Muscle layer of colon (tissue), 2 donors: ENCODE measurements at regions not wholly inside any gene's neighbourhood (a gene's known extent, or its start where the extent isn't known, plus 50 kb on each side); places are given as distances from the start of the nearest gene placed in this dataset.

Experiments
- H3K27ac ChIP-seq: one replicate; pipeline ENCODE4 v1.7.0; 2013; ENCODE audit warnings: low read depth, mild to moderate bottlenecking, low read length, moderate library complexity
- H3K27me3 ChIP-seq, 2 donors: one replicate each; pipeline ENCODE4 v1.7.0; 2013; ENCODE audit warnings: low read length in 2 of 2, mild to moderate bottlenecking in 2 of 2; ENCODE audit not compliant: insufficient read depth in 2 of 2, control insufficient read depth in 1 of 2
- H3K36me3 ChIP-seq: one replicate; pipeline ENCODE4 v1.7.0; 2013; ENCODE audit warnings: mild to moderate bottlenecking, low read length; ENCODE audit not compliant: insufficient read depth
- H3K4me1 ChIP-seq: one replicate; pipeline ENCODE4 v1.7.0; 2013; ENCODE audit warnings: mild to moderate bottlenecking, low read length; ENCODE audit not compliant: insufficient read depth
- H3K4me3 ChIP-seq, 2 donors: one replicate each; pipeline ENCODE4 v1.7.0; 2013; ENCODE audit warnings: low read length in 2 of 2, low read depth in 1 of 2, mild to moderate bottlenecking in 1 of 2, moderate library complexity in 1 of 2
- H3K9ac ChIP-seq: one replicate; pipeline ENCODE4 v1.7.0; 2013; ENCODE audit warnings: low read length
- H3K9me3 ChIP-seq: one replicate; pipeline ENCODE4 v1.7.0; 2013; ENCODE audit warnings: mild to moderate bottlenecking, low read length
- donor health status: abdominal sarcoma.
- donor health status: Adenocarcinoma of cecum.

DNA sequence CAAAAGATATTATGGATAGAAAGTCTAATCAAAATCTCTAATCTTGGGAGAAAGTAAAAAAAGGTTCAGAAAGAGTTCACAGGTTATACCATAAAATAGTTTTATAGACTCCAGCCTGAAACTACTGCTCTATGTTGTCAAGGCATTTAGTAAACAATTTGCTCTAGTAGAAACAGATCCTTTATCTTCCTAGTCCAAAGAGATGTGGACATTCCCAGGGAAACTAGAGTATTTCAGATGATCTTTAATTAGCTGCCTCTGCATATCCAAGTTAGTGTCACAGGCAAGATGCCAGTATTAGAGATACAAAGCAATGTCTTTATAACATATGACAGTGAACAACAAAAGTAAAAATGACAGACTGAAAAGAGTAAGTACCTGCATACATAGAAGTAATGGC, 708.6 kb downstream of the CCDC85A start:
- no peaks in the 10 kb centered on the region for H3K4me1 ChIP-seq

DNA sequence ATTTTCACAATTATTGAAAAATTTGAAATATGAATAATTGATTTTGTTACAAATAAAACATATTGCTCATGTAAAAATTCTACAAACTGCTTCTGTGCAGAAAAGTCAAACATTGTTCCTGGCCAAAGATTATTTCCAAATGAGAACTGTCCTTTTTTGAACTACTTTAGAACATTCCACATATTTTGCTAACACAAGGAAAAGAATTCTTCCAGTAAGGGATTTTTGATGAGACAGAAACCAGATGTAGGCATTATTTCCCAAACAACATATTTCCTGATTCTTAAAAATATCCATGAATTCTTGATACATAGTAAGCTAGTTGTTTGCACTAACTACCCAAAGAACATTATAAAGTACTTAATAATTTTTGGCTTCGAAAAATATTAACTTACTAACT, 715.2 kb downstream of the CCDC85A start:
- no peak overlapping the region for H3K9ac ChIP-seq
- H3K27ac ChIP-seq = no peak overlapping the region
- no peaks in the 10 kb centered on the region for H3K36me3 ChIP-seq
- no peaks in the 10 kb centered on the region for H3K9me3 ChIP-seq
- no peaks in the 10 kb centered on the region for H3K27me3 ChIP-seq
- H3K4me3 ChIP-seq = no peak overlapping the region
- H3K4me1 ChIP-seq = no peaks in the 10 kb centered on the region

More for the DNA sequence above, 708.6 kb downstream of the CCDC85A start:
- H3K36me3 ChIP-seq = no peaks in the 10 kb centered on the region
- H3K27me3 ChIP-seq = no peaks in the 10 kb centered on the region
- no peak overlapping the region for H3K9ac ChIP-seq
- no peak overlapping the region for H3K27ac ChIP-seq
- no peak overlapping the region for H3K4me3 ChIP-seq
- H3K9me3 ChIP-seq = no peaks in the 10 kb centered on the region

DNA sequence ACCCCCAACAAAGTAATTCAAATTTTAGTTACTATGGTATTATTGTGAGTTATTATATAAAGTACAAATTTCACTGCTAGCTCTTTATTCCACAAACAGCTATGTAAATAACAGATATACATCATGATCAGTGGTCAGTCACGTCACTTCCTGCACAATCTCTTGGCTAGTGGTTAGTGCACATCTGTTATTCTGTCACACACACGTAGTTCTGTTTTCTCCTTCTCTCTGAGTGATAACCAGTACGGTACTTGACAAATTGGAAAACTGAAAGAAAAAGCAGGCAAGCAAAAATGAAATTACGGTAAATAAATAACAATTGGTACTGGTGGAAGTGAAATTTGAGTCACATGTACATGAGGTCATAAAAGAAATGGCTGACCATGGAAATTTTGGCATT, 728.7 kb downstream of the CCDC85A start:
- H3K27me3 ChIP-seq = no peaks in the 10 kb centered on the region
- H3K4me1 ChIP-seq = no peaks in the 10 kb centered on the region
- H3K9ac ChIP-seq = no peak overlapping the region
- H3K9me3 ChIP-seq = no peaks in the 10 kb centered on the region
- H3K4me3 ChIP-seq = no peak overlapping the region
- no peak overlapping the region for H3K27ac ChIP-seq
- H3K36me3 ChIP-seq = no peaks in the 10 kb centered on the region

DNA sequence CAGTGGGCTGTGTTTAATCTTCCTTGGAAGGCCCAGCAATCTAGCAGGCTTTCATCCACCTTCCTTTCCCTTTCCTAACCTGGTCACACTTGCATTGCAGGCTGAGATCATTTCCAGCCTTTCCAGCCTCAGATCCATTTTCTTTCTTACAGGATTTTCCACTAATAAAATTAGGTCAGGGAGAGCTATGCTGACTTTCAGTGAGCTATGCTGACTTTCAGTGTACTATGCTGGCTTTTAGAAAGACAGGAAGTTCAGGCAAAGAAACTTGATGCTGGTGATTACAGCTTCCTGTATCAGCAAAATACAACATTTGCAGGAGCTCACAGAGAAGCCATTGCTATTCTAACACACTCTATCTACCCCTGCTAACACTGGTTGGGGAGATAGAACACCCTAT, 735.0 kb downstream of the CCDC85A start:
- no peak overlapping the region for H3K27ac ChIP-seq
- no peaks in the 10 kb centered on the region for H3K36me3 ChIP-seq
- no peak overlapping the region for H3K9ac ChIP-seq
- H3K4me1 ChIP-seq = no peaks in the 10 kb centered on the region
- H3K4me3 ChIP-seq = no peak overlapping the region
- no peaks in the 10 kb centered on the region for H3K9me3 ChIP-seq
- no peaks in the 10 kb centered on the region for H3K27me3 ChIP-seq

DNA sequence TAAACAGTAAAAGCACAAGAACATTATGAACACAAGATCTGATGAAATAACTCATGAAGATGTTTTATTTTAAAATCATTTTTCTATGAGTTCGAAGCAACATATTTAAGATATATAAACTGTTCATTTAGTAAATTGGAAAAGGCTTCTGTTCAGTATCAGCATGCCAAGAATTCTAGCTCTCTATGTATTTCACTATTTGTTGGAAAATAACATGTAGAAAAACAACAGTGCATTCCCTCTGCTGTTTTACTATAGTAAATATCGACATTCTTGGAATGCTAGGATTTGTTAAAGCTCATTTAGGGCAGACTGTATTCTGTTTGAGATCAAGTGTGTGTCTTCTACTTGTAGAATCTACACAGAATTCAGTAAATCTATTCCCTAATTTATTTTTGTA, 750.2 kb downstream of the CCDC85A start:
- no peaks in the 10 kb centered on the region for H3K36me3 ChIP-seq
- no peak overlapping the region for H3K4me3 ChIP-seq
- H3K27ac ChIP-seq = no peak overlapping the region
- H3K4me1 ChIP-seq = no peaks in the 10 kb centered on the region
- H3K9ac ChIP-seq = no peak overlapping the region
- H3K9me3 ChIP-seq = no peaks in the 10 kb centered on the region
- no peaks in the 10 kb centered on the region for H3K27me3 ChIP-seq

DNA sequence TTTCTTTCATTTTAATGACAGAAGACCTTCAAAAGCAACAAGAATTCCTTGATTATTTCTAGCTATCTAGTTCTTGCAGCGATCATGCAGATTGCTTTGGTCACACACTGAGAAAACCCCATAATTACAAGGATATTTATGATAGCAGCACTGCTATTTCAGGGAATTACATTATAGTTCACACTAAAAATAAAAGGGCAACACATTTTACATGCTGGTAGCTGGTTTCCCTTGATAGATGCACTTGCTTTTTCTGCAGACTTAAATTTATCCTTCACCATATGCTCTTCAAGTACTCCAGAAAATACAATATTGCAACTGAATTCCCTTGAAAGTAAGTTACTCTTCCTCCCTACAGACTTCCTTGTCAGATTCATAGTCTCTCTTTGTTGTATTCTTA, 751.1 kb downstream of the CCDC85A start:
- Histone ChIP-seq H3K9ac (no peak overlapping the region), H3K4me1 (no peaks in the 10 kb centered on the region), H3K27ac (no peak overlapping the region), H3K27me3 (no peaks in the 10 kb centered on the region), H3K4me3 (no peak overlapping the region), H3K36me3 (no peaks in the 10 kb centered on the region), H3K9me3 (no peaks in the 10 kb centered on the region)

DNA sequence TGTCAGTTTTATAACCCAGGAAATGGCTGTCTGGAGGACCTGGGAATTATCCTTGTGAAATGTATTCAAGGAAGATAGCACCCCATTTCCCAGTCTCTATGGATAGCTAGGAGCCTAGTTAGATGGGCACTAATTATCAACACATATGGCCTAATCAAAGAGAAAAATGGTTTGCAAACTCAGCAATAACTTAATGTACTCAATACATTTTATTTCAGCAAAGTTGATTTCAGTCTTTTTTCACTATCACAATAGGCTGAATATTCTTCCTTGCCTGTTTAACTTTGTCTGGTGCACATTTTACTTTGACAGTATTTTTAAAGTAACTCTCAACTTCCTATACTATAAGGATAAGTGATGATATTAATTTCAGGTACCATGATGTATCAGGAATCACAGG, 756.3 kb downstream of the CCDC85A start:
- Histone ChIP-seq H3K27ac (no peak overlapping the region), H3K9ac (no peak overlapping the region), H3K4me3 (no peak overlapping the region), H3K27me3 (no peaks in the 10 kb centered on the region), H3K4me1 (no peaks in the 10 kb centered on the region), H3K9me3 (no peaks in the 10 kb centered on the region), H3K36me3 (no peaks in the 10 kb centered on the region)

DNA sequence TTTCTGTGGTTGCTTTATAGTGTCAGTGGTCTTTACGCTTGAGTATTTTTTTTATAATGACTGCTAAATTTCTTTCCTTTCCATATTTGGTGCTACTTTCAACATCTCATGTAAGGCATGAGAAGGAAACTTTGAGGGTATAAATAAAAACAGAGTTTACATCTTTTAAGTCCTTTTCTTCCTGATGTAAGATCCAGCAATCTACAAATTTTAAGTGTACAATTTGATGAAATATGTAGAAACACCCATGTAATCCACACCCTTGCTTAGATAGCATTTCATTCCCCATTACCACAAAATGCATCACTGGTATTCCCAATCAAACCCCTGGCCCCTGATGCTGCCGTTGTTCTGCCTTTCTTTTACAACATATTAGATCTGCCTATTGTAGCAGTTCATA, 769.1 kb downstream of the CCDC85A start:
- no peak overlapping the region for H3K4me3 ChIP-seq
- H3K36me3 ChIP-seq = no peaks in the 10 kb centered on the region
- H3K4me1 ChIP-seq = no peaks in the 10 kb centered on the region
- H3K9ac ChIP-seq = no peak overlapping the region
- no peaks in the 10 kb centered on the region for H3K27me3 ChIP-seq
- H3K27ac ChIP-seq = no peak overlapping the region
- H3K9me3 ChIP-seq = no peaks in the 10 kb centered on the region

DNA sequence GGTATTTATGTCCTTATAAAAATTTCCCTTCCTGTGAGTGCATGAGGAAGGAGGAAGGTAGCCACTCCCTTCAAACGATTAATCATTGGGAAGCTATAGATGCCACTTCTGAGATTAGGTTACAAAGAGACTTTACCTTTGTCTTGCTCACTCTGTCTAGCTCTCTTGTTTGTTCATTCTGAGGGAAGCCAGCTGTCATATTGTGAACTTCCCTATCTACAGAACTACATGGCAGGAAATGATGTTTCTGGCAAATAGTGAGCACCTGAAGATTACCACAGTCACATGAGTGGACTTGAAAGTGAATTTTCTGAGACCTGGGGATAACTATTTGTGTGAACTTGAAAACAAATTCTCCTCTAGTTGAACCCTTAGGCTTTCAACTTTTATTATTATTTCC, 776.8 kb downstream of the CCDC85A start:
- Histone ChIP-seq H3K27ac (no peak overlapping the region), H3K9me3 (no peaks in the 10 kb centered on the region), H3K4me1 (no peaks in the 10 kb centered on the region), H3K36me3 (no peaks in the 10 kb centered on the region), H3K9ac (no peak overlapping the region), H3K4me3 (no peak overlapping the region), H3K27me3 (no peaks in the 10 kb centered on the region)

DNA sequence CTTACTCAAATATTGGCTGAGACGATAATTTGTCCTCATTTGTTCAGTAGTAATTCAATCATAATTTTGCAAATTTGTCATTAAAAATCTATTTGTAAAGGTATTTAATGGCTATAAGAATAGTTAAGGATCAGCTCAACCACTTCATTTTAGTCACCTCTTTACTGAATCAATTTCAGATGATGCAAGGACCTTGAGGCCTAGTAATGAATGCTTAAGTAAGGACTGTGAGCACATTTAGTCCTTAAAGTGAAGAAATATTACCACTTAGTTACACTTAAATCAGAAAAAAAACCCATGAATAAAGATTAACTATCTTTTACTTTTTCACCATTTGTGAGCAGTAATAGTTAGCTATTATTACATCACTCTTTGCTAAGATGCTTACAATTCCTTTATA, 778.9 kb downstream of the CCDC85A start:
- Histone ChIP-seq H3K4me3 (no peak overlapping the region), H3K9me3 (no peaks in the 10 kb centered on the region), H3K4me1 (no peaks in the 10 kb centered on the region), H3K27ac (no peak overlapping the region), H3K36me3 (no peaks in the 10 kb centered on the region), H3K9ac (no peak overlapping the region), H3K27me3 (no peaks in the 10 kb centered on the region)

DNA sequence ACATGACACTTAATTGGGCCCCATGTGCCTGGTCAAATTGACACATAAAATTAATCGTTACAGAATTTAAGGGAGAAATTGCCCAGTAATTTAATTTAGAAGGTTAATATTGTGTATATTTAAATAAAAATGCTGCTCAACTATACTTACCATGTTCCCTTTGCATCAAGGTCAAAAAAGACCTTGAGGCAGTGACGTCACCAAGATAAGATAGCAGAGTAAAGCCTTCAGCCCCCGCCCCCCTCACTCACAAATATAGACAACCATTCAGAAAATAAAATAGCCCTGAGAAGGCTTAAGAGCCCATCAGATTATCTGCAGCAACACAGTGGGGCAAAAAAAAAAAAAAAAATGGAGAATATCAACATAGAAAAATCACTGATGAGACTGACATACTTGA, 785.7 kb downstream of the CCDC85A start:
- Histone ChIP-seq H3K4me3 (no peak overlapping the region), H3K27me3 (no peaks in the 10 kb centered on the region), H3K9ac (no peak overlapping the region), H3K9me3 (no peaks in the 10 kb centered on the region), H3K4me1 (no peaks in the 10 kb centered on the region), H3K27ac (no peak overlapping the region), H3K36me3 (no peaks in the 10 kb centered on the region)

DNA sequence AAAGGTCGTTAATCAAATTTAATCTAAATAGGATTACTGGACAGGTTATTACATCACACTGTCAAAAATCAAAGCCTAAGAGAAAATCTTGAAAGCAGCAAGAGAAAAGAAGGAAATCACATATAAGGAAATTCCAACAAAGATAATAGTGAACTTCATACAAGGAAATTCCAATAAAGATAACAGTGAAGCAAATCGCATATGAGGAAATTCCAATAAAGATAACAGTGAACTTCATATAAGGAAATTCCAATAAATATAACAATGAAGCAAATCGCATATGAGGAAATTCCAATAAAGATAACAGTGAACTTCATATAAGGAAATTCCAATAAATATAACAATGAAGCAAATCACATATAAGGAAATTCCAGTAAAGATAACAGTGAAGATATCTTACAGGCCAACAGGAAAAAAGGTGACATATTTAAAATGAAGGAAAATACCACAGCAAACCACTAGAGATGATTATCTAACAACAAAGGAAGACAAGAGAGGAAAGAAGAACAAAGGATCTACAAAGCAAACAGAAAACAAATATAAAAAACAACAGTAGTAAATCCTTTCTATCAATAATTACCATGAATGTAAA, 787.7 kb downstream of the CCDC85A start:
- H3K36me3 ChIP-seq = no peaks in the 10 kb centered on the region
- H3K27ac ChIP-seq = no peak overlapping the region
- H3K4me1 ChIP-seq = no peaks in the 10 kb centered on the region

More for the DNA sequence above, 787.7 kb downstream of the CCDC85A start:
- H3K9me3 ChIP-seq = no peaks in the 10 kb centered on the region
- no peaks in the 10 kb centered on the region for H3K27me3 ChIP-seq
- H3K9ac ChIP-seq = no peak overlapping the region
- no peak overlapping the region for H3K4me3 ChIP-seq
